ENCODE measurements at regions not wholly inside any gene's neighbourhood (a gene's known extent, or its start where the extent isn't known, plus 50 kb on each side); places are given as distances from the start of the nearest gene placed in this dataset.
A peak's percentile ranks its signal among the peaks of the same experiment; 100 is the strongest.
"Not testable (repeated sequence)": the region's sequence is repeated elsewhere in the genome, so short reads cannot be mapped to it uniquely, and the experiment has no call there.

DNA sequence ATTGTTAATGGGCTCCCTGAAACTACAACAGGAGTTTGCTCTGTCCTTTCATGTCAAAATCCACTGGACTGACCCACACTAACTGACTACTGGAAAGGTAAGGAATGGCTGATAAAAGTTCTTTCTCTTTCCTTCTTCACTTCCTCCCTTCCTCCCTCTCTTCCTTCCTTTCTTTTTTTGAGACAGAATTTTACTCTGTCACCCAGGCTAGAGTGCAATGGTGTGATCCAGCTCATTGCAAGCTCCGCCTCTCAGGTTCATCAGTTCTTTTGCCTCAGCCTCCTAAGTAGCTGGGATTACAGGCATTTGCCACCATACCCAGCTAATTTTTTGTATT is 85.2 kb downstream of the IGLL1 start:
- H3K27ac Mint-ChIP-seq: no peak overlapping the region
- H3K27me3 Mint-ChIP-seq: no peaks in the 10 kb centered on the region
- H3K4me1 Mint-ChIP-seq: peaks cover 15% of the 10 kb centered on the region
- DNase-seq: no peak
- no peak overlapping the region for H3K4me3 Mint-ChIP-seq
- H3K9me3 Mint-ChIP-seq: no peaks in the 10 kb centered on the region
- H3K36me3 Mint-ChIP-seq: no peaks in the 10 kb centered on the region

DNA sequence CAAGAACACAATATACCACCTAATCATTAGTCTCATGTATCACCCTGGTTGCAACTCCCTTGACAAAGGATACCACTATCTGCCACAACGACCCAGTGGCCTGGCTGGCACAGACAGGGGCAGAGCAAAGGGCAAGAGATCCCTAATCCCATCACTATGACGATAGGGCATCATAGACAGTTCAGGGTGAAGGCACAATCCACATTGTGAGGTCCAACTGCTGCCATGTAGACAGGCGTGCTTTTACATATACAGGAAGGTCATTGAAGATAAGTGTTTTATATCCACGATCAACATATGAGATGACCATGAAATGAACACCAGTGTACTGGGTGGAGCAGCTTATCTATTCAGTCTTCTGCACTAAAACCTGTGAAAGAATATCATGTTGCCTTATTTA is 94.6 kb downstream of the IGLL1 start:
- H3K4me3 Mint-ChIP-seq: no peak overlapping the region
- no peak for DNase-seq
- H3K27ac Mint-ChIP-seq: no peak overlapping the region
- H3K36me3 Mint-ChIP-seq: no peaks in the 10 kb centered on the region
- H3K27me3 Mint-ChIP-seq: peaks cover 11% of the 10 kb centered on the region
- H3K9me3 Mint-ChIP-seq: peaks cover 3% of the 10 kb centered on the region
- H3K4me1 Mint-ChIP-seq: no peaks in the 10 kb centered on the region

DNA sequence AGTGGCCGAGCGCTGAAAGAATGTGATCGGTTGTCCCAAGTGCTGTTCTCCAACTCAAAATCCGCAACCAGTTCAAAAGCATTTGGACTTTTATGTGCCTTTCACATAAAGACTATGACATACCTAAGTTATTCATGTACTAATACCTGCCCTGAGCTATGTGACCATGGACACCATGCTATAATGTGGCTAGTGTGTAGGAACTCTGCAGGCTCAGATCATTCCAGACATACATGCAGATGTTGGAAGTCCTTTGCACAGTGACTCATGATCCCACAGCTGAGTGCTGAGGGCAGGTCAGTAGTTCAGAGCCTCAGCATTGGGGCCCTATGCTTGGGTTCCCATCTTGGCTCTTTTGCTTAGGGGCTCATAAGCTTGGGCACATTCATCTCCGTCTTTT is 95.4 kb downstream of the IGLL1 start:
- Mint-ChIP-seq H3K4me3 (no peak overlapping the region), H3K9me3 (peaks cover 3% of the 10 kb centered on the region), H3K4me1 (no peaks in the 10 kb centered on the region), H3K27me3 (peaks cover 11% of the 10 kb centered on the region), H3K27ac (no peak overlapping the region), H3K36me3 (no peaks in the 10 kb centered on the region)
- no peak for DNase-seq

DNA sequence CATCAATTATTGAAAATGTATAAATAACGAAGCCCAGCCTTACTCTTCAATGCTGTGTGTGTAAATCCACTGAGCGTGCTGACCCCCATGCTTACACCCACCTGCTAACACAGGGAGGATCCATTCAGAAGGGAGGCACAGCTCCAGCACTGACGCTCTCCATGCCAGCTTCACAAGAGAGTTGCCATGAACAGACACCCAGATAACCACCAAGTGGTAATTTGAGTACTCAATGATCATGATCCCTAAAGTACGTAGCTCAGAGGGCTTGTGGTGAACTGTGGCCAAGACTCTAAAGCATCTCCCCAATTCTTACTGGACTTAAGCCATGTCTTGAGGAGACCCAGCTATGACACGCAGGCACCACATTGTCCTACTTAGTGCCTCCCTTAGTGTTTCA is 98.7 kb downstream of the IGLL1 start:
- H3K4me3 Mint-ChIP-seq: no peak overlapping the region
- no peaks in the 10 kb centered on the region for H3K9me3 Mint-ChIP-seq
- peaks cover 4% of the 10 kb centered on the region for H3K4me1 Mint-ChIP-seq
- no peak for DNase-seq
- H3K36me3 Mint-ChIP-seq: no peaks in the 10 kb centered on the region
- no peaks in the 10 kb centered on the region for H3K27me3 Mint-ChIP-seq
- H3K27ac Mint-ChIP-seq: no peak overlapping the region

DNA sequence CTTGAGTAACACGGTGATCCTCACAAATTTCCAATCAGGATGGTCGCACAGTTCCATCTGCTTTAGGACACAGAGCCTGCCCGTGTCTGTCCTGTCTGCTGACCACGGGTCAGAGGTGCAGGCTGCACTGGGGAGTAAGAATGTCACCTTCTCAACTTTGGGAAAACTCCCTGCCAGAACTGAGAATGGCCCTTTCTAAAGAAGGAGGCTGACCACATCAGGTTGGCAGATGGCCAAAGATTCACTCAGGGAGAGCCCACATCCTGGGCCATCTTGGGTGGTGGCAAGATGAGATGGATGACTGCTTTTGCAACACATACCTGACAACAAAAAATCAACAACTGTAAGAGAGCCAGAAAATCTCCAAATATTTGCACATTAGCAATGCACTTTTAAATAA is 101.9 kb downstream of the IGLL1 start:
- H3K36me3 Mint-ChIP-seq: no peaks in the 10 kb centered on the region
- H3K27ac Mint-ChIP-seq: no peak overlapping the region
- DNase-seq: no peak

DNA sequence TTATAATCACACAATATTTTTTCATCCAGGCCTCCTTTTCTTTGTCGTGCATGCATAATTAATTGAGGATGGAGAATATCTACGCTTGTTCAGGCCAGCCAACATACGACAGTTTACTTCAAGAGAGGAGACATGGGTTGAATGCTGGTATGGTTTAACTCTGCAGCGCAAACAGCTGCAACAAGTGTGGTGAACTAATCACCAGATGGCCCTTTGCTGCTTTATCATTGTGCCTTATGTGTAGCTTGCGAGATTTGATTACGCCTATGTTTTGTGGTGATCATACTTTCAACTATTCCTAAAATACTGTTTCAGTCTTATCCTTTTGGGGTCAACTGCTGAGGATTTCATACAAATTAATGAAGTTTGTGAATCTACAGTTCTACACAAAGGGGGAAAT is 105.6 kb downstream of the IGLL1 start:
- H3K36me3 Mint-ChIP-seq, H3K4me1 Mint-ChIP-seq, H3K9me3 Mint-ChIP-seq, DNase-seq, H3K27ac Mint-ChIP-seq, H3K4me3 Mint-ChIP-seq, H3K27me3 Mint-ChIP-seq: not testable (repeated sequence)

More for the DNA sequence above, 101.9 kb downstream of the IGLL1 start:
- peaks cover 4% of the 10 kb centered on the region for H3K4me1 Mint-ChIP-seq
- no peak overlapping the region for H3K4me3 Mint-ChIP-seq
- no peaks in the 10 kb centered on the region for H3K9me3 Mint-ChIP-seq
- no peaks in the 10 kb centered on the region for H3K27me3 Mint-ChIP-seq

DNA sequence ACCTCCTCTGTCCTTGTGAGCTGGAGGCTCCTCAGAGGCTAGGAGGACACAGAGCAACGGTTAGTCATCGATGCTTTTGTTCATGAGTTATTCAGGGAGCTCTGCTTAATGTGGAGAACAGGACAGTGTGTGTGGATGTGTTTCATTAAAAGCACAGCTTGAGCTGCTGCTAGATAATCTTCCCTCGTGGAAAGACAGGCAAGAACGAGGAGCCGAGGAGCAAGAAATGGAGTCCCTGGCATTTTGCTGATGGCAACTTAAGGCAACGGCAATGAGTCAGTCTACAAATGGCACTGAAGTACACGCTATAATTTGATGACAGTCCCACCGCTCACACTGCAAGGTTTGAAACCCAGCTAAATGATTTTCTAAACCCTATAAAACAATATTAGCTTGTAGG is 106.2 kb downstream of the IGLL1 start:
- H3K4me3 Mint-ChIP-seq: no peak overlapping the region
- DNase-seq: no peak
- no peaks in the 10 kb centered on the region for H3K27me3 Mint-ChIP-seq
- H3K4me1 Mint-ChIP-seq: peaks cover 4% of the 10 kb centered on the region
- H3K36me3 Mint-ChIP-seq: no peaks in the 10 kb centered on the region
- H3K9me3 Mint-ChIP-seq: no peaks in the 10 kb centered on the region
- no peak overlapping the region for H3K27ac Mint-ChIP-seq

DNA sequence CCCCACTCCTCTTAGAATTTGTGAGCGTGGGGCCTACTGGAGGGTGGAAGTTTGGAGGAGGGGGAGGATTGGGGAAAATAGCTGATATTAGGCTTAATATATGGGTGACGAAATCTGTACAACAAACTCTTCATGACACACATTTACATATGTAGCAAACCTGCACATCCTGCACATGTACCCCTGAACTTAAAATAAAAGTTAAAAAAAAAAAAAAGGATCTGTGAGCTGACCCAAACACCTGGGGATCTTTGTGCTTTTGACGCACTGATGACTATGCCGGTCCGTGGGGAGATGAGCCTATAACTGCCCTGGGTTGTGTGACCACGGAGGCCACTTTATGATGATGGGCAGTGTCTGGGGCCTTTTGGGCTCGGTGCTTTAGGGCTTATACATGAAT is 107.7 kb downstream of the IGLL1 start:
- not testable (repeated sequence) for H3K9me3 Mint-ChIP-seq, H3K4me3 Mint-ChIP-seq, H3K36me3 Mint-ChIP-seq, H3K27me3 Mint-ChIP-seq, DNase-seq, H3K4me1 Mint-ChIP-seq, H3K27ac Mint-ChIP-seq

DNA sequence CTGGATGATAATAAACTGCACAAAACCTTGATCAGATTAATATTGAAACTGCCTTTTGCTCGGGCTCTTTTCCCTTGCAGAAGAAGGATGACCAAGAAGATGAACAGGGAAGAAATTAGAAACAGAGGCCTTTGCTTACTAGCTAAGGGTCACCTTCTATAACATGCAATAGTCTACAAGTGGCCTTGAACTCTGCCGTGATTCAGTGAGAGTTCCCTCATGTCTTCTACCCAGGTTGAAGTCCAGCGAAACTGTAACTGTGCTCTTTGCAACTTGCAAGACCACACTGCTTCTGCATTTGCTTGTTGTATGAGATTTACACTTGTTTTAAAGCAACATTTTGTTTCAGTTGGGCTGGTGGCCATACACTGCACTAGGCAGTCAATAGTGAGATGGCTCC is 108.4 kb downstream of the IGLL1 start:
- H3K9me3 Mint-ChIP-seq: no peaks in the 10 kb centered on the region
- no peak overlapping the region for H3K27ac Mint-ChIP-seq
- DNase-seq: no peak
- no peak overlapping the region for H3K4me3 Mint-ChIP-seq
- H3K36me3 Mint-ChIP-seq: no peaks in the 10 kb centered on the region
- H3K4me1 Mint-ChIP-seq: no peaks in the 10 kb centered on the region
- H3K27me3 Mint-ChIP-seq: no peaks in the 10 kb centered on the region

DNA sequence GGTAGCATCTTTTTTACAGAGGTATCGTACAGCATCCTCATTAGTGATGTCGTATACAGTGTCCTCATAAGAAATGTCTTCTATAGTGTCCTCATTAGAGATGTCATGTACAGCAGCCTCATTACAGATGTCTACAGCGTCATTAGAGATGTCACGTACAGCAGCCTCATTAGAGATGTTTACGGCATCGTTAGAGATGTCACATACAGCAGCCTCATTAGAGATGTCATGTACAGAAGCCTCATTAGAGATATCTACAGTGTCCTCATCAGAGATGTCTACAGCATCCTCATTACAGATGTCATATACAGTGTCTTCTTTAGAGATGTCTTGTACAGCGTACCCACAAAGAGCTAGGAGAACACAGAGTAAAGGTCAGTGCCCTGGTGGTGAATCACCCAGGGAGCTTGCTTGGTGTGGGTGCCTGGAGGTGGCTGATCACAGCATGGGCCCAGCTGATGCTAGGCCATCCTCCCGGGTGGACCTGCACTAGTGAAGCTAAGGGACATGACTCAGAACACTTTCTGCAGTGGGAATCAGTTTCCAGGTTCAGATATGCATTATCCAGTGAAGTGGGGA is 109.2 kb downstream of the IGLL1 start:
- no peak for DNase-seq
- no peak overlapping the region for H3K27ac Mint-ChIP-seq
- H3K36me3 Mint-ChIP-seq: no peaks in the 10 kb centered on the region
- H3K4me1 Mint-ChIP-seq: no peaks in the 10 kb centered on the region
- H3K9me3 Mint-ChIP-seq: no peaks in the 10 kb centered on the region
- H3K27me3 Mint-ChIP-seq: no peaks in the 10 kb centered on the region
- no peak overlapping the region for H3K4me3 Mint-ChIP-seq

DNA sequence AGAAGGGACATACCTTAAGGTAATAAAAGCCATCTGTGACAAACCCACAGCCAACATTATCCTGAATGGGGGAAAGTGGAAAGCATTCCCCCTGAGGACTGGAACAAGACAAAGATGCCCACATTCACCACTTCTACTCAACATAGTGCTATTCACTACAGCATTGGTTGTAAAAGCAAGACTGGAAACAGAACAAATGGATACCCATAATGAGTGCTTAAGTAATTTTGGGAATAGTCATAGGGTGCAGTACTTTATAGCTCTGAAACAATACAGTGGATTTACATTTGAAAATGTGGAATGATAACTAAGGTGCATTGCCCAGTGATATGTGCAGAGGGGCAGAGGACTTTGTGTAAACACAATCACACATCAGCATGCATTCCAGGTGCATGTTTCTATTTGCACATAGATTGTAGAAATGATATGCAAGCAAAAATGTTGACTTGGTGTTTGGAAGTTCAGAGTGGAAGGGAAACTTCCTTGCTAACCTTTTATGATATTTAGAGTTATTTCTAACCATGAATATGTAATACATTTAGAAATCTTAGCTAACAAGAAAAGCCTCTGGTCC is 112.3 kb downstream of the IGLL1 start:
- no peak for DNase-seq
- Mint-ChIP-seq H3K9me3 (no peaks in the 10 kb centered on the region), H3K36me3 (no peaks in the 10 kb centered on the region), H3K27me3 (peaks cover 11% of the 10 kb centered on the region), H3K4me3 (no peak overlapping the region), H3K4me1 (peaks cover 4% of the 10 kb centered on the region), H3K27ac (no peak overlapping the region)

DNA sequence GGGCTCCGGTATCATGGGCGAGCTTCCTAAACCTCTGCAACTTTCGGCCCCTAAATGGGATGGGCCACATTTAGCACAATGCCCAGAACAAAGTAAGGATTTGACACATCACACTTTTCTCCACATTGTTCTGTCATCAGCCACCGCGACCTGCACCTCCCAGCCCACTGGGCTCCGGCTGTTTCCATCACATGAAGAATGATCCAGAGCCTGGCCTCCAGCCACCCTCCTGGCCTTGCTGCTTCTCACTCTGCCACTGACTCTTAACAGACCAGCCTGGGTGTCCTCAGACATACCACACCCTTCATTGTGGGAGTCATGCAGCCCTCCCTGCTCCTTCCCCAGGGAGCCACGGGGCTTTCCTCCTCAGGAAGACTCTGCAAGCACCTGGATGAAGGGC is 113.7 kb downstream of the IGLL1 start:
- Mint-ChIP-seq H3K36me3 (no peaks in the 10 kb centered on the region), H3K4me1 (peaks cover 4% of the 10 kb centered on the region), H3K9me3 (no peaks in the 10 kb centered on the region), H3K27me3 (peaks cover 24% of the 10 kb centered on the region), H3K27ac (no peak overlapping the region), H3K4me3 (no peak overlapping the region)
- DNase-seq: no peak

DNA sequence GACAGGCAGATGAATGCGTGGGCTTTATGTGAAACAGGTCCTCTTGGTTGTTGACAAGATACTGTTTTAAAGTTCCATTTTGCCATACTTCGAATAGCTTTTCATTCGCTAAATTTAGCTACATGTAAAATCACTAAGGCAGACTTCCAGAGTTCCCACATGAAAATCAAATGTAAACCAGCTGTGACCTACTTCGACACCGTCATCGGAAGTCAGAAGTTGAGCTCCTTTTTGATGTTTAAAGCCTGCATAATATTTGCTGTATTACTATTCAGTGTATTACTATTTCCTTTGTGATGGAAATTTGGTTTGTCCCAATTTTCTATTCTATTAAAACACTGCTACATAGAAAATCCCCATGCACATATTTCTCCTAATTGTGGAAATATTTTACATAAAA is 115.3 kb downstream of the IGLL1 start:
- not testable (repeated sequence) for H3K9me3 Mint-ChIP-seq, DNase-seq, H3K36me3 Mint-ChIP-seq, H3K4me1 Mint-ChIP-seq, H3K27ac Mint-ChIP-seq, H3K4me3 Mint-ChIP-seq
- H3K27me3 Mint-ChIP-seq: peaks cover 27% of the 10 kb centered on the region

DNA sequence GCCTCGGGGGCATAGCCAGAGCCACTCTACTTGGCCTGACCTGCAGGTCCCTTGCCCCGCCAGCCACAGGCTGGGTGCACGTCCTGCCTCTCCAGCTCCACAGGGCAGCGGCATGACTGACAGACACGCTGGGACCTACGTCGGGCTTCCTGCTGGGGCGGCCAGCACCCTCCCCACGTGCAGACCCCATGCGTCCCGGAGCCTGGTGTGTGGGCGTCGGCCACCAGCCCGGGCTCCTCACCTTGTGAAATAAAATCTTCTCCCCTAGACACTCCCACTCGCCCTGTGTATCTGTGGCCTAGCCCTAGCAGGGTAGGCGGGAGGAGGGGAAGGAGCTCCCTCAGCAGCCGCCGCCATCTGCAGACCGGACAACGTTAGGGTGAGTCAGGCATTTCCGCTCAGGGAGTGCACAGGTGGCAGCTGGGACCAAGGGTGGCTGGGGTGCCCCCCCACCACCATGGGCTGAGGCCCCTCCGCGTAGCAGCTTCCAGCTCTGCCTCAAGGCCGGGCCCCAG is 119.5 kb downstream of the IGLL1 start:
- H3K9me3 Mint-ChIP-seq, H3K27ac Mint-ChIP-seq, H3K36me3 Mint-ChIP-seq, H3K4me3 Mint-ChIP-seq: not testable (repeated sequence)
- H3K4me1 Mint-ChIP-seq: peaks cover 15% of the 10 kb centered on the region
- peak; percentile 22 for DNase-seq
- peaks cover 57% of the 10 kb centered on the region for H3K27me3 Mint-ChIP-seq

DNA sequence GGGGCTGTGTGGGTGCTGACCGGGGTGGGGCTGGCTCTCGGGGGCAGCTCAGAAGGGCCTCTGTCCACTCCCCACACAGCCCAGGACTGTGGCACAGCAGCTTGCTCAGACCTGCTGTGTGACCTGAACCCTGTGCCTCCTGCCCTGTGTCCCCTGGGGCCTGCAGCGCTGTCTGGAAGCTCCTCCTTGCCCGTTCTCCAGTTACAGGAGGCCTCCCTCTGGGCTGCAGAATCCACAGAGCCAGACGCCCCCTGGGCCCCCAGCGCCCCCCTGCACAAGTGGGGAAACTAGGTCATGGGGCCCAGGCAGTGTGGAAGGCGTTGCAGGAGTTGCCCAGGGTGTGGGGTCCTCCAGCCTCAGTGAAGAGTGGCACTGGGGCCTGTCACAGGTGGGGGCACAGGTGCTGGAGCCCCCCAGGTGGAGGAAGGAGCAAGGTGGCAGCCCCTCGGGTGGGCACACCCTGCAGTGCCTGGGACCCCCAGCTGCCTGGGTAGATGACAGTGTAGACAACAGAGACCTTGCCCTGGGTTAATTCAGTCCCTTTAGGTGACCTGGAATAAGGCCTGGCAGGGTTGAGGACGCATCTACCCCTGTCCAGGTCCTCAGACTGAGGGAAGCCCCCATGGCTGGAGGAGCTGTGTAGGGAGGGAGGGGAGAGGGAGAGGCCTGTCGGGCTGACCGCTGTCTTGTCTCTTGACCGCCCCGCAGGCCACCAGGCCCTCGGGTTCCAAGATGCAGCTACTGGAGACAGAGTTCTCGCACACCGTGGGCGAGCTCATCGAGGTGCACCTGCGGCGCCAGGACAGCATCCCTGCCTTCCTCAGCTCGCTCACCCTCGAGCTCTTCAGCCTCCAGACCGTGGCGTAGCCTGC is 120.2 kb downstream of the IGLL1 start:
- DNase-seq, H3K27ac Mint-ChIP-seq, H3K4me3 Mint-ChIP-seq, H3K36me3 Mint-ChIP-seq, H3K9me3 Mint-ChIP-seq: not testable (repeated sequence)
- peaks cover 15% of the 10 kb centered on the region for H3K4me1 Mint-ChIP-seq
- peaks cover 63% of the 10 kb centered on the region for H3K27me3 Mint-ChIP-seq

All from activated naive CD8-positive, alpha-beta T cell treated with anti-CD3 and anti-CD28 coated beads for 36 hours (primary cell).